Stimulated activated CD8-positive, alpha-beta memory T cell treated with anti-CD3 and anti-CD28 coated beads, Interleukin-12 subunit alpha, Interleukin-12 subunit beta, amount 100 ng/mL, for 4 hours (primary cell): ENCODE measurements at regions not wholly inside any gene's neighbourhood (a gene's known extent, or its start where the extent isn't known, plus 50 kb on each side); places are given as distances from the start of the nearest gene placed in this dataset.
"Not testable (repeated sequence)": the region's sequence is repeated elsewhere in the genome, so short reads cannot be mapped to it uniquely, and the experiment has no call there.

Experiments used
- DNase-seq: peaks from one replicate; pipeline ENCODE4 v3.0.0-alpha.2; 2020; ENCODE audit warnings: low read depth

DNA sequence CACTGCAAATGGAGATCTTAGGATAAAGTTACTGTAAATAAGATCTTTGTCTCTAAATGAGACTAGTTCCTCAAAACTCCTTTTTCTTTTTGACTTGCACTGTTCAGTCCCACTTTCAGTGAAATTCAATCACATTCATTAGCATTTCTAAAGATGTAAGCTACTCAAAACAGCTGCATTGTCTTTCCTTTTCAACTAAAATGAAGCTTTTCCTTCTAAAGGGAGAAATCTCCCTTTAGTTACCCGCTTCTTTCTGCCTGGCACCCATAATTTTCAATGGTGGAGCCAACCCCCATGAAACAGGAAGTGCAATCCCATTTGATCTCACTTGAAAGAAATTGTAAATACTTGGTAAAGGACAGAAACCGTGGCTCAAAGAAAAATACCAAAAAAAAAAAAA lies 387.4 kb upstream of the PKN2 start:
- DNase-seq, result no peak

DNA sequence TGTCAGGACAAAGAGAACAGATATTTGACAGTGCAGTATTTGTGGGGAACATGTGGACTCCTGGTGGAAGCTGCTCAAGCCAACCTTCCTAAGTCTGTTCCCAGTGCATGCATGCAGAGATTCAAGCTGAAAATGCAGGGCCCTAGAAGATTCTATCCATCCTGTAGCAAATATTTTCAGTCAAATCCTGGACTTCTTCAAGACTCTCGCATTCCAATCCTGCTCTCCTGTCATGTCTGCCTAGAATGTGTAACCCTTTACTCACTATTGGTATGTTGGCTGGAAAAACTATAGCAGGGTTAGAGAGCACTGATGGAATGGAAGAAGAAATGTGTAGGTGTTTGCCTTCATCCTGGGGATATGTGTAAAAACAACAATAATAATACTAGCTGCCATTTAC lies 385.6 kb upstream of the PKN2 start:
- no peak for DNase-seq

DNA sequence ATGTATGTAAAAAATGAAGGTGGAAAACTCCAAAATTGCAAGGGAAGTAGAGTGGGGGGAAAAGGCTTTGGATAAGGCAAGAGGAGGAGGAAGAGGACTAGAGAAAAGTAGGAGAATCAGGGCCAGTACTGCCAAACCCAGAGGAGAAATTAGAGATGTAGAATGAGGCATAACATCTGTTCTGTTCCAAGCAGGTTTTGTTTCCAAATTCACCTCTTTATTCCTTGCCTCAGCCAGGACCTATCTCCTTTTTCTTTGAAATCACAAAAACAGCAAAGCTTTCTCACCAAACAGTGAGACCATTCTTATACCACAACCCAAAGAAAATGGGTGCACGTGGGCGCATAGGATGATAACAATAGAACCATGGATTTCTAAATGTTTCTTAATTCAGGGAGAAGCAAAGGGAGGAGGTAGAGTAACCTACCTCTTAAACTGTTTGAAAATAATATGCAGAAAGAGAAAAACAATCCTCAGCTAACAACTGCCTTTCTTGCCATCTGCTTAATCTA lies 383.3 kb upstream of the PKN2 start:
- no peak for DNase-seq

DNA sequence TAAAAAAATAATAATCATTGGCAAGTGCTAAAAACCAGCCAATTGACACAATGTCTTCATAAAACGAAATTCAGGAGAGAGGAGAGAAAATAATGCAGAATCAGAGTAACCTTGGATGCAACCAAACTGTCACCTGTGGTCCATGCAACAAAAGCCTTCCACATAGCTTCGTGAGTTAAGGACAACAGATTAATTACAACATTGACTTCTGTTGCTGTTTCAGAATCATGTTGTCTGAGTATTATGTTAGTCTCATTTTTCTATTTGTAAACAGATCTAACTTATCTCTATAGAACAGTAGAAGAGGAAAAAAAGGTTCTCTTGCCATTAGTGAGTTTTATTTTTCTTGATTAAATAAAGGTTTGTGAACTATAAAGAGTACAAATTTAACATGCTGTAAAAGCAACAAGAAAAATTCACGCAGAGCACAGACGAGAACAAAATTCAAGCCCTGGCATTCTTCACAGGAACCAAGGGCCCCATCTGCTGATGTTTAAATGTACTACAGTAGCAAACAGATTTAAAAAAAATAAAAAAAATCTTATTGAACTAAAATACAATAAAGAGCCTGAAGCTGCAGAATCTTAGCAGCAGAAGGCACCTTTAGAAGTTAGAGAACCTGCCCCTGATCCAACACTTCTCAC lies 381.1 kb upstream of the PKN2 start:
- no peak for DNase-seq

DNA sequence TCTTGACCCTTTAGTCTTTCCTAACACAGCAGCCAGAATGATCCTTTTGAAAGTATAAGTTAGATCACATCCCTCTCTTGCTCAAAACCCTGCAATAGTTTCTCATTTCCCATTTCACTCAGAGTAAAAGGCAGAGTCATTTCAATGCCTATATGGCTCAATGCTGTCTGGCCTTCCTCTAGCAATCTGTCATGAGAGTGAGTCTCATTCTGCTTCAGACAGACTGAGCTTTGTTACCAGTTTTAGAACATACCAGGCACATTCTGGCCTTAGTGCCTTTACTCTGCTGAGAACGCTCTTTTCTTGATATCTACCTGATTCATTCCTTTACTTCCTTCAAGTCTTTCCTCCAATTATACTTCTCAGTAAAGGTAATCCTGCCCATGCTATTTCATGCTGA lies 372.8 kb upstream of the PKN2 start:
- no peak for DNase-seq

DNA sequence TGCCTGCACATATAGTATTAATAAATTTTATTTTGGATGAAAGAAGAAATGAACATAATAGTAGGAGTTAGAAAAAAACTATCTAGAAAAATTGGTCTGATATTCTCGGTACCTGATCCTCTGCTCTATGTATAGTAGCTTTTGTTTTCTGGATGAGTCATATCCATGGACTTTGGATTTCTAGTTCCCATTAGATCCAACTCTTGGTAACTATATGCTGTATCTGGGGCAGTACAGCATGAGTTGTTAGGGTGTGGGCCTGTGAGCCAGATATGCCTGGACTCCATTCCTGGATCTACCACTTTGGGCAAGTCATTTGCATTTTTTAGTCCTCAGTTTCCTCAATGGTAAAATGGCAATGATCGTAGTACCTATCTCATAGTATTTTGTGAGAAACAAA lies 372.2 kb upstream of the PKN2 start:
- no peak for DNase-seq

DNA sequence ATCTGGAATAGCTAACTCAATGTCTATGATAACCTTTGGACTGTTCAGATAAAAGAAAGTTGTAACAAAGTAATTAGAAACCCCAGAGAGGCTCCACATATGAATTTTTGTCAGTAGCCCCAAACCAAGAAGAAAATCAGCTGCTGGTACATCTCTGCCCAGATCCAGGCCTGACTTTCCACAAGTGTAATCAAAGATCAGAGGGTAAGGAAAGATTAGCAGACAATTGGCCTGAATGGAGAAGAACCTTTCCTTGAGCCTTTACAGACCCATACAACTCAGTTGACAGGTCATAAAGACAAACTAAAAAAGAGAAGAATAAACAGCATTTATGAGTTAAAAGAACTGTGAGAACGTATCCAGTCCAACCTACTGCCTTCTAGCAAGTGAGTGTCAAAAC lies 366.7 kb upstream of the PKN2 start:
- DNase-seq, result no peak

DNA sequence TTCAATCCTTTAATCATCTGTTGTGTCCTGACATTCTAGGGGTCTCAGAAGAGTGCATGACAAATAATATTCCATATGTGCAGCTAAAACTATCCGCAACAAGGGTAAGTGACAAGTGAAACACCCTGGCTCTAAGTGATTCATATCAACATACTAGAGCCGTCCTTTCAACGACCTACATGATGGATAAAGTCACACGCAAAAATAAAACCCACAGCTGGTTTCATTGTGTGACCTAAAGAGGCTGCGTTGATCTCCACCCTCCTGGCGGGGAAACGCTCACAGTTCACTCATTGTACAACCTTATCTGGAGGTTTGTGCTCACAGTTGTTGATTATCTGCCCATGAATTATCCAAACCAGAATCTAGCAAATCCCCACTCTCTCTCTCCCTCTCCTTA lies 365.3 kb upstream of the PKN2 start:
- no peak for DNase-seq

DNA sequence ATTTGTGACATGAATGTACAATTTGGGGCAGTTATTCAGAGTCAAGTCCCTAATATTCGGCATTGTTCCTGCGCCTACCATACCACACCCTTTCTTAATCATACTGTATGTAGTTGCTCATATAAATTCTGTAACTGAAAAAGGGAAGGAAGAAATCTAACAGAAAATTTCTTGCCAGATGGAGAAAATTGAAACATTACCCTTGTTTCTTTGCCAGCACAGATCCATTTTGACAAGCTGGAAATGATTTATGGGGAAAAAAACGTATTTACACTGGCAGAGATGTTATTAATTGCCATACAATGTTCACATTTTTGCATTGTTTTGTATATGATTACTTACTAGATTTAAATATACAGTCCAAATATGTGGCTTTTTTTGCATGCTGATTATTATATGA lies 363.8 kb upstream of the PKN2 start:
- DNase-seq, result no peak

DNA sequence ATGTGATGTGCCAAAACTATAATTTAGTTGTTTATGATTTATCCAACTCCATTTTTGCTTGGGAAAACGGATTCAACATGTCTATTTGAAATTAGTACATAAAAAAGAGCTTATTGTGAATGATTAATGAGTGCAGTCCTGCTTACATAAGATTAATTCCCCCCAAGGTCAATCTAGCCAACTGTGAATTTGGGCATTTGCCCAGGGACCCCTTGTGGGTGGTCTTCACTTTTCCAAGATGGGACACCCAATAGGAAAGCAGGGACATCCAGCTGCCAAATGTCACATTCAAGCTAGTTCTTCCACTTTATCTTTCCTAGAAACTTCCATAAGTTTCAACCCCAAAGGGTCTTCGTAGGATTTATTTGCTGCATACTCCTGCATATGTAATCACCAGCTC lies 362.4 kb upstream of the PKN2 start:
- DNase-seq, result no peak

DNA sequence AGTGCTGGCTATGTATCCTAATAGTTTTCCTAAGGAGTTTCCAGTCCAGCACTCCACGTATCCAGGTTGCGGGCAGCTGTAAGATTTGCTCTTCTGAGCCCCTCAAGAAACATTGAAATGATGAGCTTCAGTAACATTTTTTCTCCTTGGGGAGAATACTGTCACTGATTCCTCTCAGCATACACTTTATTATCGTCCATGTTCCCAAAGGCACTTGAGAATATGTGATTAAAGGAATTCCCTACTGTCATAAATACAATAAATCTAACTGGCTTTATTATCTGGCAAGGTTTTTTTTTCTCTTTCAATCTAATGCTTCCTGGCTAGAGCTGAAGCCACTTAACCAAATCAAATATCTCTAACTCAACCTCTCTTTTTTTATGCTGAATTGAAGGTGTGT lies 359.2 kb upstream of the PKN2 start:
- DNase-seq, result no peak

DNA sequence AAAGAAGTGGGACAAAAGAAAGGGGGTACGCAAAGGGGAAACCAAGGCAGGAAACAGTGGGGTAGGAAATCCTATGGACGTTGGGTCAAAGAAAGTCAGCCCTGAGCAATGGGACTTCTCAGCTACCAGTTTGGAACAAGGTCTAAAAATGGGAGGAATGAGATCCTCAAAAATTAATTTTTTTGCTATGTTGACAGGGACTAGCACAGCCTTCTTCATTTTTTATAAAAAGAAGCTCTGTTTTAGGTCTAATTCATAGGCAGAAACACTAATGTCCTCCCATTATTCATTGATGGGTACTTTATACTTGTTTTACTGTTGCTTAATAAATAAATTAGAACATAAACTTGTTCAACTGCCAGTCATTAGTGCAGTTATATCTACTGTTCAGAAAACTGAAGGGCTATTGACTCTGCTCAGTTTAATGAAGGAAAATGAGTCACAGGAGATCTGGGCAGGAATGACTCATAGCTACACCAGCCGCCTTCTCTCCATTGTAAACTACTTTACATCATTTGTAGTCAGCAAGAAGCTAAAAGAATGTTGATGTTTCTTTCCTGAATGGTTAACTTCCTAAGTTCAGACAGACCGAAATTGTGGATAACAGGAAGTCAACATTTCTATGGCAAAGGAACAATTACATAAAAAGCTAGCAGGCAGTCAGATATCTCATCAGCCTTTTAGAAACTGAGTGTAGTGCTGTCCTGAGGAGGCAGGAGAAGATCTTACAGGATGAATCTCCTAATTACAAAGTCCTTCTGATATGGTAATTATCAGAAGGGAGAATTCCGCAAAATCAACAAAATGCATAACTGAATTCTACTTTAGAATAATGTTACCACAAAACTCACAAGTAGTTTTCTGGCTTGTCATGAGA lies 356.4 kb upstream of the PKN2 start:
- DNase-seq, result no peak

DNA sequence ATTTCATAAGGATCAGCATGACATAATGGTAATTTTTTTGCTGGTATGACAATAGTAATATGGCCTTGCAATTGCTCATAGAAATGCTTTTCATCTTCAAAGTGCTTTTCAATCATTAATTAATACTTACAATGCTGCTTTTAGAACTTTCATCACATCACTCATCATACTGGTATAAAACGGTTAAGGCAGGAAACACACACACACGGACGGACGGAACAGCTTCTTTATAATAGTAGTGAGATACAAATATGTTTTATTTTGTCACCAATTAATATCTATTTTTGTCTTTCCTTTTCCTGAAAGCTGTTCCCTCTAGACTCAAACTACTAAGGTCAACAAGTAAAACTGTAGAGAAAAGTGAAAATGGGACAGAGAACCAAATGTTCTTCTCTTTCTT lies 353.9 kb upstream of the PKN2 start:
- DNase-seq, result no peak

DNA sequence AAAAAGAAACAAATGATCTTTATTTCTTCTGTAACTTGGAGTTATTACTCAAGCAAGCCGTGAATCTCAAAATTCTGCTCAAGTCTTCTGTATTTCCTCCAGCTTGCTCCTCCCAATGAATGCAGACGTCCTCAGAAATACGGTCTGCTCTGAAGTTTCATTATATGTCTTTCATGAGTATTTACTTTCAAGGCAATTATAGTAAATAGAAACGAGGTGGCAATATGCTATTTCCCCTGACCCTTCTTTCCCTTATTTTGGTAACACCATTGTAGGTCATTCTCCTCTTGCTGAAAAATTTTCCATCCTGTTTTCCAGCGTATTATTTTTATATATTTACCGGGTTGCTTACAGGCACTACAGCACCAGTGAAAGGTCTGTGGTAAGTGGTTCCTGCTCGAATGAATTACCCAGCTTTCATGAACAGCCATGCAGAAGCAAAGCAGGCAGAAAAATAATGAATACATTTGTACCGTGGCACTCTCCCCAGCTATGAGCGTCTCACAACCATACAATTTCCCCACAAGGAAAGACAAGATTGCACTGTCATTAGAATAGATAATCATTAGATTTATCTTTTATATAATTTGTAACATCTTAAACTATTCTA lies 350.9 kb upstream of the PKN2 start:
- no peak for DNase-seq

DNA sequence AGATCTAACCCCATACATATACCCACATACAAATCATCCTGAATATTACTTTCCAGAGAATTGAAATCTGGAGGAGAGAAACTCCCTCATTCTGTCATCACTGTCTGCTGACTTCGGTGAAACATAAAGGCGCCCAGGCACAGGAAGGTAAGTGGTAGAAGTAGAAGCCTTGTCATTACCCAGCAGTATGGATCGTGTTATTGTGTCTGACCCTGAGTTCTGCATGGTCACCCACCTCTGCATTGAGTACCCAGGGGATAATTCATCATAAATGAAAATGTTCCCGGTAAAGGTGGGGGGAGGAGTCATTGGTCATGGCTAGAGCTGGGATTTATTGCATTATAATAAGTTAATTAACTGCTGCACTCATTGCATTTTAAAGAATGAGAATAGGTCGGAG lies 342.6 kb upstream of the PKN2 start:
- no peak for DNase-seq

DNA sequence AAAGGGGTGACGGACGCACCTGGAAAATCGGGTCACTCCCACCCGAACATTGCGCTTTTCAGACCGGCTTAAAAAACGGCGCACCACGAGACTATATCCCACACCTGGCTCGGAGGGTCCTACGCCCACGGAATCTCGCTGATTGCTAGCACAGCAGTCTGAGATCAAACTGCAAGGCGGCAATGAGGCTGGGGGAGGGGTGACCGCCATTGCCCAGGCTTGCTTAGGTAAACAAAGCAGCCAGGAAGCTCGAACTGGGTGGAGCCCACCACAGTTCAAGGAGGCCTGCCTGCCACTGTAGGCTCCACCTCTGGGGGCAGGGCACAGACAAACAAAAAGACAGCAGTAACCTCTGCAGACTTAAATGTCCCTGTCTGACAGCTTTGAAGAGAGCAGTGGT lies 342.0 kb upstream of the PKN2 start:
- DNase-seq, result not testable (repeated sequence)

DNA sequence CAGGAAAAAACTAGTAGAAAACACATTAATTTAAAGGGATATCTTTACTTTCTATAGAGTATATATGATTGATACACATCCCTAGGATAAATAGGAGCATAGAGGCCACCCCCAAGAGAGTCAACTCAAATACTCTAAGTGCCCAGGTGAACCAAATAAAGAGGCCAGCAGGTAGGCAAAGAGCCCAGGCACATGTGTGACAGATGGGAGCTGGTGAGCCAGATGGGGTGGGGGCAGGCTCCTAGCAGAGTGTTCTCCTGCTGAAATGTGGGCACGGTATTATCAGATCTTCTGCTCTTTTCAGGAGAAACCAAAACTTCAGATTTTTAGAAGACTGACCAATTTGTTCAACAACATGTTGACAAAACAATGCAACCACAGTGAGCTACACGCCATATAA lies 333.4 kb upstream of the PKN2 start:
- DNase-seq, result no peak

DNA sequence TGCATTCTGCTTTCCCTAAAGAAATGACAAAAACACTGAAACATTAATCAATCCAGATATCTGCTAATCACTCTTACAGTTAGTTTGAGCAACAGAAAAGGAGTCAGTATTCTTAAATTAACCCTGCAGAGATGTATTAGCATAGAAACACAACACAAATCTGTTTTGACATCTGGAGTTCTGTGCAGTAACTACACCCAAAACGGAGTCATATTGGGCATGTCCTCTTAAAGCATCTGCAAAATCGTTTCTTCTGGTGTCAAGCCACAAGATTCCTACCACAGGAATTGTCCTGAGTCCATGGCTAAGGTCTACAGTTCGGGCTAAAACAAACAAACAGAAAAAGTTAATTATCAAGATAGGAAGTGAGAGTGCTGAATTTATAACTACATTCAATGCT lies 332.1 kb upstream of the PKN2 start:
- DNase-seq, result no peak

DNA sequence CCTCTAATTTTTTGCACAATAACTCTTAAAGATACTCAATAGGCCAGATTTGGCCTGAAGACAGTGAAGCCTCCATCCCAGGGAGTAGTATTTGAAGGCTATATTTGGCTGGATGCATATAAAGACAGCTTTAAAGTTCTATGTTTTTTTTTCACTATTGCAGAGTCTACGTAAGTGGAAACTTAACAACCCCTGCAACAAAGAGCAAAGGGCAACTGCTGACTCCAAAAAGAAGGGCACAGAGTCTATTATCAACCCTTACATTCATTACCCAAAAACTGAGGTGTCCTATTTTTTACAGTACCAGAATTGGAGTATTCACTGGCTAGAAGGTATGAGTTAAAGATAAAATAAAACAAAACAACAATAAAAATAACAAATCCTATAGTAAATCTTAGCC lies 329.8 kb upstream of the PKN2 start:
- DNase-seq, result no peak

DNA sequence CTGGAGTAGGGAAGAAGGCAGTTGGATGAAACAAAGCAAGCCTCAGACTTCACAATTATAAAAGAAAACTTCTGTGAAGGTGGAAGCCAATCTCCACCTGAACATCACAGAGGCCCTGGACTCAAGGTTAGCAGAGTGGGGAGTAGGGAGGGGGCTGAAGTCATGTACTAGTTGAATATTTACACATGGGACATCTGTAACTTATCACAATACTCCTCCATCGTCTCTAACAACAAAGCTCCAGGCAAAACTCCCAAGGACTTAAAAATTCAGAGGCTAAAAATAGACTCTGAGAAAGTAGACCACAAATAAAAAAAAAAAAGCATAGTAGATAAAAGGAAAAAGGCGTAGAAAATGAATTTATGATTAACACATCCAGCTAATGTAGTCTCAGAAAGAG lies 326.3 kb upstream of the PKN2 start:
- no peak for DNase-seq

DNA sequence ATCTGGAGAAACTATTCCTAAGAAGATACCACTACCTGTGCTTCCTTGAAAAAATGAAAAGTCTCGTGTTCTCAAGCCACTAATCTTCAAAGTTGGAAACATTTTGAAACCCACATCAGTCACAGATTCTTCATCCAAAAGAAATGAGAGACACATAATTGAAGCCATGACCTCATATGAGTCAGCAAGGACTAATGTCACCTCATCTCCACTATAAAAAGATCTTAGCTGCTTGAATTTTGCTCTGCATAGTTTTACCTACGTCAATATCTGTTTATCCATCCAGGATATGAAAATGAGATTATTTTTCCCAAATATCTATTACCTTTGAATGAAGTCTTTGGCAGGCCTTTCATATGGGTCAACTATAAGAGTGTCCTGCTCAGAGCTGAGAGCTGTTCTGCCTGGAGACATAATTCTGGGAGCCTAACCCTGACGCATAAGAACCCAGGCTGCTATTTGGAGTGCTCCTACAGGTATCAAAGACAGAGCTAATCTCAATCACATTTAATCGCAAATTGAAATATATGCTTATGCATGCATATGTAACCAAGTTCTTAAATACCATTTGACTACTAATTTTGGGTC lies 312.5 kb upstream of the PKN2 start:
- no peak for DNase-seq

DNA sequence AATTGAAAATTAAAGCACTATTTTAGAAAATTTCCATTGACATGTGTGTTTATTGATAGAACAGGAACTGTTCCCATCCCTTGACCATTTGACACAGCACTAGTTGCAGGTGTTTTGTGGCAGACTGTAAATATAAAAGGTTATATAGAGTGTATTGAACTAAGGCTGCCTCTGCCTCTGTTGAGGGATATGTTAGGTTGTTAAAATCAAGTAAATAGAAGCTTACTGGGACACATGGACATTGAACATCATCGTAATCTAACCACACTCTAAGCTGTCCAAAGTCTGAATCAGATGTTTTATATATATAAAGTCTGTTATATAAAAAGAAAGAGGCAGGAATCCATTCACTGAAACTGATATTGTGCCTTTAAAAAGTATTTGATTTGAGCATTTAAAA lies 308.1 kb upstream of the PKN2 start:
- no peak for DNase-seq

DNA sequence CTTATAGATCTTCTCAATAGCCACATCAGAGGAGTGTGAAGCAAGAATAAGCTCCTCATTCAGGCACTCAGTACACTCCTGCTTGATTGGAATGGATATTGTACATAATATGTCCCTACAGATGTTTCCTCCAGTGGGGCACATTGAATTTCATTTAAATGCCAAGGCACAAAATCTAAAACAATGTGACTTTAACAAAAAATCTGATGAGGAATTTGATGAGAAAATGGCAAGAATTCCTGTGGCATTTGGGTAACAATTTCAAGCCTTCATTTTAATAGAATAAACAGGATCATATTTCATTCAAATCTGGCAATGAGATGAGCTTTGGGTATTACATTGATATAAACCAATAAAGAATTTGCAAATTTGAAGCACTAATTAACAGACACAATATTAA lies 307.7 kb upstream of the PKN2 start:
- DNase-seq, result no peak
